A673 (cell line): ENCODE measurements at regions not wholly inside any gene's neighbourhood (a gene's known extent, or its start where the extent isn't known, plus 50 kb on each side); places are given as distances from the start of the nearest gene placed in this dataset.

ENCODE experiments used
- BruUV-seq: library from RNA; stranded (reverse); fragments of 400-500 nt; replicated peaks from 2 replicates; lab custom pipeline; 2021; lab: Mats Ljungman, UMichigan
- CTCF ChIA-PET: fragments of 300-600 bp; sonication (Branson Sonifier 250); formaldehyde crosslinking; loops from one replicate; lab custom pipeline; 2022; ENCODE audit warnings: antibody characterized with exemption; lab: Charles Lee
- POLR2A ChIA-PET: fragments of 300-600 bp; sonication (Branson Sonifier 250); formaldehyde crosslinking; loops from one replicate; lab custom pipeline; 2022; ENCODE audit warnings: antibody characterized with exemption; ENCODE audit not compliant: low non-redundant PET; lab: Charles Lee
- DNase-seq: peaks from one replicate; pipeline ENCODE4 v3.0.0-alpha.2; 2015; ENCODE audit warnings: low spot score
- H3K27ac ChIP-seq: fragments of 200-600 bp; sonication (generic); 2 replicates; pipeline ENCODE4 v1.5.1; 2016; ENCODE audit warnings: mixed run types, low read depth, mild to moderate bottlenecking, mixed read lengths, antibody characterized with exemption, low read length; ENCODE audit not compliant: poor library complexity, severe bottlenecking
- H3K27me3 ChIP-seq: fragments of 200-600 bp; sonication (generic); replicated peaks from 2 replicates; pipeline ENCODE4 v1.6.1; 2017; ENCODE audit warnings: mixed run types, low read depth, mild to moderate bottlenecking, mixed read lengths, antibody characterized with exemption, low read length; ENCODE audit not compliant: insufficient read depth, poor library complexity
- H3K36me3 ChIP-seq: fragments of 200-600 bp; sonication (generic); 2 replicates; pipeline ENCODE4 v1.6.1; 2016; ENCODE audit warnings: mixed run types, mild to moderate bottlenecking, mixed read lengths, antibody characterized with exemption, low read length; ENCODE audit not compliant: insufficient read depth, poor library complexity, severe bottlenecking
- H3K4me1 ChIP-seq: fragments of 200-600 bp; sonication (generic); 2 replicates; pipeline ENCODE4 v1.6.1; 2017; ENCODE audit warnings: mixed run types, mild to moderate bottlenecking, mixed read lengths, antibody characterized with exemption, low read length; ENCODE audit not compliant: insufficient read depth, poor library complexity, severe bottlenecking
- H3K4me3 ChIP-seq: fragments of 200-600 bp; sonication (generic); 2 replicates; pipeline ENCODE4 v1.5.1; 2016; ENCODE audit warnings: low read depth, mixed run types, mild to moderate bottlenecking, mixed read lengths, low read length; ENCODE audit not compliant: poor library complexity, severe bottlenecking
- H3K9me3 ChIP-seq: fragments of 200-600 bp; sonication (generic); 2 replicates; pipeline ENCODE4 v1.6.1; 2016; ENCODE audit warnings: mixed run types, low read depth, mild to moderate bottlenecking, mixed read lengths, antibody characterized with exemption, low read length; ENCODE audit not compliant: poor library complexity, severe bottlenecking
- CTCF ChIP-seq: fragments of 300-800, 200-600 bp; sonication (generic); conservative IDR thresholded peaks from 2 replicates; pipeline ENCODE4 v1.5.1; 2017; ENCODE audit warnings: low read depth, mild to moderate bottlenecking, antibody characterized with exemption, low read length, moderate library complexity, mixed read lengths
- EZH2 ChIP-seq: fragments of 200-600 bp; sonication (generic); IDR thresholded peaks from 2 replicates; pipeline ENCODE4 v1.6.1; 2017; ENCODE audit warnings: borderline replicate concordance, low read depth, mild to moderate bottlenecking, mixed read lengths, antibody characterized with exemption, low read length; ENCODE audit not compliant: poor library complexity, severe bottlenecking
- intact Hi-C: fragments of 100-400 bp; cut with micrococcal nuclease; formaldehyde crosslinking; loops from one replicate; pipeline ENCODE4 v1.10.0; 2022; ENCODE audit not compliant: unreplicated experiment

DNA sequence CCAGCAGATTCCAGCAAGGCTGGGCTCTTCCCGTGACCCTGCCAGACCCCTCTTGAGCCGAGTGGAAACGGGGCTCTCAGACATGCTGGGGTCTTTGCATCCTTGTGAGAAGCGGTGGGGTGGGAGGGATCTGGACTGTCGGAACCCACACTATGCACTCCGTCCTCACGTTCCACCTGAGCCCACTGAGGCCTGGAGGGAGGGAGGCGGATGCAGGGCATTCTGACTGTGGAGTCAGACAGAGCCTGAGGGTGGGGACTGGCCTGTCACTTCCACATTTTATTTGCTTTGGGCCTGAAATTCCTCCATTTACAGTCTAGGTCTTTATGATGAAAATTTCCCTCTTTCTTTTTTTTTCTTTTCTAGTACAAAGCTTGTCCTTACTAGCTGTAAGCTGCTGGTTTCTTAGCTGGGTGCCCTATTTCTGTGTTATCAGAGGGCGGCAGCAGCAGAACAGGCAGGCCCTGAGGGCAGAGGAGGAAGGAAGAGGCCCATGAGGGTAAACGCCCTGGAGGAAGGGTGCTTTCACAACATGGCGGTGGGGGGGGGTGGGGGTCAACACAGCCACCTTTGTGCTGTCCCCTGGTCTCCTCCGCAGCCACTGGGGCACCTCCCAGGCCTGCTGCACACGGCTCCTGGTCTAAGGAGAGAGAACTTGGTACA is 373.5 kb upstream of the MYT1L start:
- POLR2A ChIA-PET, result no interaction called here
- BruUV-seq, result no TSS peak
- no peaks in the 10 kb centered on the region for H3K9me3 ChIP-seq

DNA sequence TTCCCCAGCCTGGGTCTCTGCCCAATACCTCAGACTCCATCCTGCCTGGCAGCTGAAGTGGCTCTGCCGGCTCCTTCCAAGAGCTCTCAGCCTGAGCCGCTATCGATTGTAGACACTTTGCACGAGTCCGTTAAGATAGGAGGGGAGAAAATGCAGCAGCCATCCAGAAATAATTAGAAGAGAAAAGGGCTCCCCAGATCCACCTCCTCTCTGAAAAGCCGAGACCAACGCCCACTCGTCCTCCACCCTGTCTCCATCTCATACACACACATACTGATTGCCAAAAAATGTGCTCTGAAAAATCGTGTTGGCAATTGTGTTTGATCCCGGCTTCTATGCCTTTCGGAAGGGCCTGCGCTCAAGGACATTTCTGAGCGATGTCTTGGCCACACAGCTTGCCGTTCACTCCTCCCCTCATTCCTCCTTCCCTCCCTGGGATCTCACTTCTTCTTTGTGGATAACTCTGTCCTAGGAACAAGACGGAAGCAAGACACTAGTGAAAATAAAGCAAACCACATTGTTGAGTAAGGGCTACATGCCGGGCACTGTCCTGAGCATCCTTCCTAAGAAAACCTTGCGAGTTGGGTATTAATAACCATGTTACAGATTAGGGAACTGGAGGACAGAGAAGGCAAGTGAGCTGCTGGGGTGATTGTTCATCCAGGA is 372.8 kb upstream of the MYT1L start:
- no peaks in the 10 kb centered on the region for H3K36me3 ChIP-seq
- H3K4me1 ChIP-seq, result no peaks in the 10 kb centered on the region
- DNase-seq, result no peak
- no peaks in the 10 kb centered on the region for H3K9me3 ChIP-seq
- TF ChIP-seq CTCF (no peak), EZH2 (no peak)
- POLR2A ChIA-PET, result no interaction called here
- CTCF ChIA-PET, result no interaction called here
- no peak overlapping the region for H3K4me3 ChIP-seq
- H3K27ac ChIP-seq, result no peak overlapping the region
- intact Hi-C loops, result no loop called here
- peaks cover 3% of the 10 kb centered on the region for H3K27me3 ChIP-seq
- no TSS peak for BruUV-seq

More for the DNA sequence above, 373.5 kb upstream of the MYT1L start:
- H3K4me1 ChIP-seq, result no peaks in the 10 kb centered on the region
- H3K36me3 ChIP-seq, result no peaks in the 10 kb centered on the region
- intact Hi-C loops, result no loop called here
- DNase-seq, result no peak
- H3K27ac ChIP-seq, result no peak overlapping the region
- CTCF ChIA-PET, result no interaction called here
- peaks cover 3% of the 10 kb centered on the region for H3K27me3 ChIP-seq
- no peak overlapping the region for H3K4me3 ChIP-seq
- TF ChIP-seq EZH2, result no peak
- no peak for TF ChIP-seq CTCF

- BruUV-seq, result no TSS peak
- POLR2A ChIA-PET, result no interaction called here
- no peak overlapping the region for H3K27ac ChIP-seq
- intact Hi-C loops, result no loop called here
- H3K27me3 ChIP-seq, result no peaks in the 10 kb centered on the region
- no peaks in the 10 kb centered on the region for H3K36me3 ChIP-seq
- H3K4me1 ChIP-seq, result no peaks in the 10 kb centered on the region
- no peak for DNase-seq
- no peaks in the 10 kb centered on the region for H3K9me3 ChIP-seq
- CTCF ChIA-PET, result no interaction called here
- no peak overlapping the region for H3K4me3 ChIP-seq
- no peak for TF ChIP-seq EZH2
- TF ChIP-seq CTCF, result no peak
Measured at GRCh38 chr2:2703172-2703571, 372.1 kb upstream of the MYT1L start.
